GM12873 (cell line): ENCODE measurements at regions not wholly inside any gene's neighbourhood (a gene's known extent, or its start where the extent isn't known, plus 50 kb on each side); places are given as distances from the start of the nearest gene placed in this dataset.

Experiments used
- CTCF ChIP-seq: IDR thresholded peaks from 2 replicates; pipeline ENCODE4 v1.5.1; 2012; ENCODE audit warnings: low read depth, mild to moderate bottlenecking, moderate library complexity, low read length, control low read depth; ENCODE audit not compliant: insufficient read depth; ENCODE audit errors: missing control alignments

- no peak for TF ChIP-seq CTCF
Measured at GRCh38 chr16:79770244-79771064, 169.9 kb upstream of the MAF start.

GRCh38 chr16:79769928-79770243, 169.3 kb upstream of the MAF start:
- no peak for TF ChIP-seq CTCF

GRCh38 chr16:79769270-79769927, 168.9 kb upstream of the MAF start:
- no peak for TF ChIP-seq CTCF

- TF ChIP-seq CTCF, result no peak
Measured at GRCh38 chr16:79768276-79768970, 167.9 kb upstream of the MAF start.

- peak; percentile 51 for TF ChIP-seq CTCF
Measured at GRCh38 chr16:79767421-79768275, 167.1 kb upstream of the MAF start.

GRCh38 chr16:79765901-79766394, 165.4 kb upstream of the MAF start:
- TF ChIP-seq CTCF, result no peak

- no peak for TF ChIP-seq CTCF
Measured at GRCh38 chr16:79765431-79765830, 164.9 kb upstream of the MAF start.
